GM10266 (cell line): ENCODE measurements at regions not wholly inside any gene's neighbourhood (a gene's known extent, or its start where the extent isn't known, plus 50 kb on each side); places are given as distances from the start of the nearest gene placed in this dataset.

Experiments used
- DNase-seq: peaks from one replicate; pipeline ENCODE4 v3.0.0; 2012; ENCODE audit errors: extremely low spot score
- TF ChIP-seq, protein P1 (sequence below): IDR thresholded peaks from 2 replicates; pipeline ENCODE4 v1.5.1; 2012; ENCODE audit warnings: mild to moderate bottlenecking, low read depth; ENCODE audit not compliant: control insufficient read depth, insufficient read depth; ENCODE audit errors: missing control alignments

DNA sequence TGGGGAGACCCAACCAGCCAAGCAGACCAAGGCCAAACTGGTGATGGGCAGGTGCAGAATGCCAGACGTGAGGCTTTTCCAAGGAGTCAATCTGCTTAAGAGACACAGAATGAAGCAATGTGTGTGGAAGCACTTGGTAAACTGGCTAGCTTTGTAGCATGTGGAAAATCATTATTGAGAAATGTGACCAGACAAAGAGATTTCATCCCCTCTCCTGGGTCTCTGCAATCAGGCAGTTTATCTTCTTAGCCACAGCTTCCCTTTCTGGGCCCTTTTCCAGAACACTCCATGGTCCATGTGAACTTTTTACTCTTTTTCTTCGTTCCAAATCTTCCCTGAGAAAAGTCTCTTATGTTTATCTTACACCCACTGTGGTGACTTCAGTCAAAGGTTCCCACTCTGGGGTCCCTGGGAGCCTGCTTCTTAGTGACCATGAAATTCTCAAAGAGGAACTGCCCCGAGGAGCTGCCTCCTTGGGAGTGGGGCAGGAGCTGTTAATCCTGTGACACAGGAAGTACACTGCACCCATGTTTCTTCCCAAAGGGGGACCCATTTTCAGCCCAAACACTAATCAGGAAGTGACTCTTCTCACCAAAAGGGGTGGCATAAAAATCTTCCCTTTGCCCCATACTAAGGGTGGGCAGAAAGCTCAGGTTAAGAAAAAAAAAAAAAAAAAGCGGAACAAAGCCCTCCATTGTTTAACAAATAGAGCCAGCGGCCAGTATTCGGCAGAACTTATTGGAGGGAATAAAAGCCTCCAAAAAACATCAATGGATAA is 346.2 kb upstream of the ASIC2 start:
- TF ChIP-seq, protein P1, sequence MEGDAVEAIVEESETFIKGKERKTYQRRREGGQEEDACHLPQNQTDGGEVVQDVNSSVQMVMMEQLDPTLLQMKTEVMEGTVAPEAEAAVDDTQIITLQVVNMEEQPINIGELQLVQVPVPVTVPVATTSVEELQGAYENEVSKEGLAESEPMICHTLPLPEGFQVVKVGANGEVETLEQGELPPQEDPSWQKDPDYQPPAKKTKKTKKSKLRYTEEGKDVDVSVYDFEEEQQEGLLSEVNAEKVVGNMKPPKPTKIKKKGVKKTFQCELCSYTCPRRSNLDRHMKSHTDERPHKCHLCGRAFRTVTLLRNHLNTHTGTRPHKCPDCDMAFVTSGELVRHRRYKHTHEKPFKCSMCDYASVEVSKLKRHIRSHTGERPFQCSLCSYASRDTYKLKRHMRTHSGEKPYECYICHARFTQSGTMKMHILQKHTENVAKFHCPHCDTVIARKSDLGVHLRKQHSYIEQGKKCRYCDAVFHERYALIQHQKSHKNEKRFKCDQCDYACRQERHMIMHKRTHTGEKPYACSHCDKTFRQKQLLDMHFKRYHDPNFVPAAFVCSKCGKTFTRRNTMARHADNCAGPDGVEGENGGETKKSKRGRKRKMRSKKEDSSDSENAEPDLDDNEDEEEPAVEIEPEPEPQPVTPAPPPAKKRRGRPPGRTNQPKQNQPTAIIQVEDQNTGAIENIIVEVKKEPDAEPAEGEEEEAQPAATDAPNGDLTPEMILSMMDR: no peak
- DNase-seq: no peak

DNA sequence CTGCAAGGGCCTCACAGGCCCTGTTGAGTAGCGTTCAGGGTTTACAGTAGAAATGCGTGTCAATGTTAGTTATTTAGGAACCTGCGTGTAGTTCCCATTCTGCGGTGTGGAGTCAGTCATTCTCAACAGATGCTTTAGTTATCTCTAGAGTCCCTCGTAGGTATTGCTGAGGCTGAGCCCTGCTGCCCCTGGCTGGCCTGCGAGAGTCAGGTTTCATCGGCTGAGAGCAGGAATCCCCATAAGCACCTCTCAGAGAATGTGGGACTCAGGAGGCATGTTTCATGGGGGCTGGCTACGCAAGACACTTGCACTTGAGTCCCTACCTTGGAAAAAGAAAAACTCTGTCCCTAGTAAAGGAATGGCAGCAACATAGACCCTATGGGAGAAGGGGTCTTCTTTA is 347.5 kb upstream of the ASIC2 start:
- DNase-seq: no peak

DNA sequence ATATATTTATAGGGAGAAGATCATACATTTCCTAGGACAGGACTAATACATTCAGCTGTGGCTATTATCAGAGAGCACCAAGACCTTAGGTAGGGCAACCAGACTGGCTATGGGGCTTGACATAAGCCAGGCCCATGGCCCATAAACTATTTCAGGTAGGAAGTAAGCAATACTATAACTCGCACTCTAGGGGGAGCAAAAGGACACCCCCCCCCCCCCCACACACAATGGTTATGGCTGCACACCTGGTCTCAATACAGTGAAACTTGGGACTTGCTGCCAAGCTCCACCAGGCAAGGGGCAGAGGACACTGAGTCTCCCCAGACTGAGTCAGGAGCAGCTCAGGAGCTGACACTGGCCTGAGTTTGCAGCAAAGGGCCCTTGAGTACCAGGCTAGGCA is 348.9 kb upstream of the ASIC2 start:
- DNase-seq: no peak
- TF ChIP-seq, protein P1: no peak

More for the DNA sequence above, 347.5 kb upstream of the ASIC2 start:
- TF ChIP-seq, protein P1: no peak

DNA sequence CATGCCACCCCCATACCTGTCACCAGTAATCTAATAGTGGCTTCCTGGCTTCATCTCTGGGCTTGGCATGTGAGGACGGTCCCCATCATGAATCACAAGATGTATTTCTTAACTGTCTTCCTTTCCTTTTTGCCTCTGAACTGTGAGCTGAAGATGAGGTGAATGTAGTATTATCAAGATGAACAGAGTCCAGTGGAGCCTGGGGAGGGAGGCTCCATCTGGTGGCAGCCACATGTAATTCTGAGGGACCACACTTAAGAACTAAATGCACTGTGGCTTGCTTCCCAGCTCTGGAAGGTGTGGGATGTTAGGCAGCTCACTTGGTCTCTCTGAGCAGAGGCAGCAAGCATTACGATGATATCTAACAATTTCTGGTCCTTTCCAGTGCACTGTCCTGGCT is 354.9 kb upstream of the ASIC2 start:
- TF ChIP-seq, protein P1: peak; percentile 34
- no peak for DNase-seq

DNA sequence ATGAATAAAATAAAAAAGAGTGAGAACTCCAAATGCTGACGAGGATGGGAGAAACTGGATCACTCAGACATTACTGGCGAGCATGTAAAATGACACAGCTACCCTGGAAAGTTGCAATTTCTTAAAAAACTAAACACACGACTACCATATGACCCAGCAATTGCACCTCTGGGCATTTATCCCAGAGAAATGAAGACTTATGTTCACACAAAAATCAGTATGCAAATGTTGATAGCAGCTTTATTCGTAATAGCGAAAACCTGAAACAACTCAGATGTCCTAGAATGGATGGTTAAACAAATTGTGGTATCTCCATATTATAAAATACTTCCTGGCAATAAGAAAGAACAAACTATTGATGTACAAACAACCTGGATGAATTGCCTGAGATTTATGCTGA is 357.2 kb upstream of the ASIC2 start:
- TF ChIP-seq, protein P1: no peak
- DNase-seq: no peak

DNA sequence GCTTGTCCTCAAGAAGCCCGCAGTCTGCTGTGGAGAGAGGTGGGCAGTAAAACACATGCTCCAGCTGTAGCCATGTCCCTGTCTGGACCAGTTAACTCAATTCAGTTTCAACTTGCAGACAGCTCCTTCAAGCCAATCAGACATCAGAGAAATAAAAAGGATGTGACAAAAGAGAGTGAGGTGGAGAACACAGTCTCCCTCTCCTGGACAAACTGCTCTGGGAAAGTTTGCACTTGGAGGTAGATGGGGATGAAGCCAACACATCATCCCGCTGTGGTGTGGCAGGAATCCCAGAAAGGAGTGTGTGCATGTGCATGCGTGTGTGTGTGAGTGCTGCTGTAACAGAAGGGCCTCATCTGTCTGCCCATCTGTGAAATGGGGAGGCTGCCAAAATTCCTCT is 358.6 kb upstream of the ASIC2 start:
- no peak for DNase-seq

DNA sequence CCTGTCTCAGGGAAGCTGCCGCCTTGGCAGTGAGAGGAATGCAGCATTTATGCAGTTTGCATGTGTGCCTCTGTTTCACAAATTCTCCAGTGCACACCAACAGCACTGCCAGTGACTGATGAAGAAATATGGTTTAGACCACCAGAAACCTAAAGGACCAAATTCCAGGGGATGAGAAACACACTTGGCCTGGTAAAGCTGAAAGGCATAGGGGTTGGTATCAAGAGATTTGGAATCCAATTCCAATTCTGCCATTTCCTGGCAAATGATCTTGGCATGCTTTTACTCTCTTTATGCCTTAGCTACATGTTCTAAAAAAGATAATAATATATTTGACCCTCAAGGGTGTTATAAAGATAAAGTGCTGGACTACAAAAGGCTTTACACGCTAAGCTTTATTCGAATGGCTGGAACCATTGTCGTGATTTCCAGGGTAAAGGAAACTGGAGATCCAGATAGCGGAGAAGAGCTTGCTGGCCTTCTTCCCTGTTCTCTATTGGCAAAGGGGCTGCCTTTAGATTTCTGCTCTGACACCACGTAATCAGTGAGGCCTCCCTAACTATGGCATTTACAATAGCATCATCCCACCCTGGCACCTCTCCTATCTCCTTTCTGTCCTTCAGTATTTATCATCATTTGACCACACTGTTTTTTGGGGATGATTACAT is 359.8 kb upstream of the ASIC2 start:
- no peak for DNase-seq
- TF ChIP-seq, protein P1: no peak

More for the DNA sequence above, 358.6 kb upstream of the ASIC2 start:
- TF ChIP-seq, protein P1: no peak
